HepG2 (cell line): ENCODE measurements at regions not wholly inside any gene's neighbourhood (a gene's known extent, or its start where the extent isn't known, plus 50 kb on each side); places are given as distances from the start of the nearest gene placed in this dataset.

Experiments used
- FOSL2 ChIP-seq: sonication (generic); formaldehyde crosslinking; IDR thresholded peaks from 2 replicates; pipeline ENCODE4 v1.4.0; 2020; ENCODE audit warnings: missing genetic modification reagents
- MXI1 ChIP-seq: IDR thresholded peaks from 3 replicates; pipeline ENCODE4 v1.6.1; 2012; ENCODE audit warnings: low read depth, low read length, inconsistent platforms, borderline replicate concordance
- TP53 ChIP-seq: sonication (generic); formaldehyde crosslinking; conservative IDR thresholded peaks from 2 replicates; pipeline ENCODE4 v1.4.0; 2020; ENCODE audit warnings: missing genetic modification reagents
- TSC22D2 ChIP-seq: sonication (generic); formaldehyde crosslinking; IDR thresholded peaks from 2 replicates; pipeline ENCODE4 v1.5.1; 2020; ENCODE audit warnings: missing genetic modification reagents, mild to moderate bottlenecking, borderline replicate concordance
- ZFX ChIP-seq: sonication (generic); formaldehyde crosslinking; IDR thresholded peaks from 2 replicates; pipeline ENCODE4 v1.4.0; 2020; ENCODE audit warnings: mild to moderate bottlenecking, low read depth, missing genetic modification reagents, moderate library complexity
- TF ChIP-seq, protein P1 (sequence below): sonication (generic); formaldehyde crosslinking; IDR thresholded peaks from 2 replicates; pipeline ENCODE4 v1.9.0; 2022; ENCODE audit warnings: missing genetic modification reagents, mild to moderate bottlenecking, borderline replicate concordance
- TF ChIP-seq, protein P2 (sequence below): sonication (generic); formaldehyde crosslinking; IDR thresholded peaks from 2 replicates; pipeline ENCODE4 v1.8.0; 2022; ENCODE audit warnings: missing genetic modification reagents, mild to moderate bottlenecking, moderate library complexity, borderline replicate concordance
- TF ChIP-seq, protein P3 (sequence below): sonication (generic); formaldehyde crosslinking; IDR thresholded peaks from 2 replicates; pipeline ENCODE4 v1.8.0; 2022; ENCODE audit warnings: missing genetic modification reagents, mild to moderate bottlenecking, borderline replicate concordance

DNA sequence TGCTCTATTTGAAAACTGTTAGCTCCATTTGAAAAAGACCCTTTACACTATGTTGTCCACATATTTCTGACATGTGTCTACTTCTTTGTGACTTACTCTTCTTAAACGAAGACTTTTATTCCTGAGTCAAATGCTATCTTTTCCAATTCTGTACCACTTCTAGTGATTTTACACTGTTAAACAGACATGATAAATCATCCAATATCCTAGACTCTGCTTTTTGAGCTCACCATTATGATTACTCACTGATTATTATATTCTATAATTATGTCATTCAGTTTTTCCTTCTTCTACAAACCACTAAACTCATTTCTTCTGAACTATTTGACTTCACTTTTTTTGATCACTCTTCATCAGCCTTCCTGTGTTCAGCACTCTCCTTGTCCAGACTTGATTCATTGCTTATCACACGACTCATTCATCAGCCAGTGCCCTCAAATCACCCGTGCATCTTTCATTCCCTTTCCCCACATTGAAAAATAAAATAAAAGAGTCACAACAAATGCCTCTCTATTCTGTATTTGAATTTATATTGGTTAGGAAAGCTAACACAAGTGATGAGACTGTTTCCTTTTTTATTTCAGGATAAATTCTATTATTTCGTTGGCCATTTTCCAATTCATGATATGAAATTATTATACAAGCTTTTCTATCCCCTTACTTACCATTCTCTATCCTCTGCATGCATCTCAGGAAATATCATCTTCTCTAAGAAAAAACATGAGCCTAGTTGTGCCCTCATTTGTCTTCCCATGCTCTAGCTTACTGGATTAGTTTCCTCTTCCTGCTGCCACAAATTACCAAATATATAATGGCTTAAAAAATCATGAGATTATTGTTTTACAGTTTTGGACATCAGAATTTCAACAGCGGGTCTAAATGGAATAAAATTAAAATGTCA lies 1482.1 kb upstream of the MIR17HG start (continued):
- TF ChIP-seq, protein P1, sequence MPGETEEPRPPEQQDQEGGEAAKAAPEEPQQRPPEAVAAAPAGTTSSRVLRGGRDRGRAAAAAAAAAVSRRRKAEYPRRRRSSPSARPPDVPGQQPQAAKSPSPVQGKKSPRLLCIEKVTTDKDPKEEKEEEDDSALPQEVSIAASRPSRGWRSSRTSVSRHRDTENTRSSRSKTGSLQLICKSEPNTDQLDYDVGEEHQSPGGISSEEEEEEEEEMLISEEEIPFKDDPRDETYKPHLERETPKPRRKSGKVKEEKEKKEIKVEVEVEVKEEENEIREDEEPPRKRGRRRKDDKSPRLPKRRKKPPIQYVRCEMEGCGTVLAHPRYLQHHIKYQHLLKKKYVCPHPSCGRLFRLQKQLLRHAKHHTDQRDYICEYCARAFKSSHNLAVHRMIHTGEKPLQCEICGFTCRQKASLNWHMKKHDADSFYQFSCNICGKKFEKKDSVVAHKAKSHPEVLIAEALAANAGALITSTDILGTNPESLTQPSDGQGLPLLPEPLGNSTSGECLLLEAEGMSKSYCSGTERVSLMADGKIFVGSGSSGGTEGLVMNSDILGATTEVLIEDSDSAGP (CRISPR knock-in tag), result no peak
- TF ChIP-seq ZFX (CRISPR knock-in tag) (no peak), MXI1 (no peak), TSC22D2 (no peak), FOSL2 (CRISPR knock-in tag) (no peak), TP53 (CRISPR knock-in tag) (no peak)
- TF ChIP-seq, protein P2, sequence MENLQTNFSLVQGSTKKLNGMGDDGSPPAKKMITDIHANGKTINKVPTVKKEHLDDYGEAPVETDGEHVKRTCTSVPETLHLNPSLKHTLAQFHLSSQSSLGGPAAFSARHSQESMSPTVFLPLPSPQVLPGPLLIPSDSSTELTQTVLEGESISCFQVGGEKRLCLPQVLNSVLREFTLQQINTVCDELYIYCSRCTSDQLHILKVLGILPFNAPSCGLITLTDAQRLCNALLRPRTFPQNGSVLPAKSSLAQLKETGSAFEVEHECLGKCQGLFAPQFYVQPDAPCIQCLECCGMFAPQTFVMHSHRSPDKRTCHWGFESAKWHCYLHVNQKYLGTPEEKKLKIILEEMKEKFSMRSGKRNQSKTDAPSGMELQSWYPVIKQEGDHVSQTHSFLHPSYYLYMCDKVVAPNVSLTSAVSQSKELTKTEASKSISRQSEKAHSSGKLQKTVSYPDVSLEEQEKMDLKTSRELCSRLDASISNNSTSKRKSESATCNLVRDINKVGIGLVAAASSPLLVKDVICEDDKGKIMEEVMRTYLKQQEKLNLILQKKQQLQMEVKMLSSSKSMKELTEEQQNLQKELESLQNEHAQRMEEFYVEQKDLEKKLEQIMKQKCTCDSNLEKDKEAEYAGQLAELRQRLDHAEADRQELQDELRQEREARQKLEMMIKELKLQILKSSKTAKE (CRISPR knock-in tag), result no peak
- TF ChIP-seq, protein P3, sequence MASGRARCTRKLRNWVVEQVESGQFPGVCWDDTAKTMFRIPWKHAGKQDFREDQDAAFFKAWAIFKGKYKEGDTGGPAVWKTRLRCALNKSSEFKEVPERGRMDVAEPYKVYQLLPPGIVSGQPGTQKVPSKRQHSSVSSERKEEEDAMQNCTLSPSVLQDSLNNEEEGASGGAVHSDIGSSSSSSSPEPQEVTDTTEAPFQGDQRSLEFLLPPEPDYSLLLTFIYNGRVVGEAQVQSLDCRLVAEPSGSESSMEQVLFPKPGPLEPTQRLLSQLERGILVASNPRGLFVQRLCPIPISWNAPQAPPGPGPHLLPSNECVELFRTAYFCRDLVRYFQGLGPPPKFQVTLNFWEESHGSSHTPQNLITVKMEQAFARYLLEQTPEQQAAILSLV (CRISPR knock-in tag), result no peak
